ENCODE measurements at regions not wholly inside any gene's neighbourhood (a gene's known extent, or its start where the extent isn't known, plus 50 kb on each side); places are given as distances from the start of the nearest gene placed in this dataset.

- H3K4me1 Mint-ChIP-seq (ENCODE audit: low read depth, unreplicated experiment), result no peaks in the 10 kb centered on the region
- intact Hi-C loops (cut with micrococcal nuclease; ENCODE audit: unreplicated experiment), result no loop called here
- BruUV-seq (replicated peaks), result no TSS peak
- POLR2A ChIA-PET, result no interaction called here
- no peaks in the 10 kb centered on the region for H3K27me3 Mint-ChIP-seq (ENCODE audit: insufficient read depth, unreplicated experiment)
- H3K36me3 ChIP-seq (ENCODE audit: control insufficient read depth, insufficient read depth, low read length), result no peaks in the 10 kb centered on the region
- H3K4me1 ChIP-seq, result no peaks in the 10 kb centered on the region
- no peaks in the 10 kb centered on the region for H3K36me3 Mint-ChIP-seq (ENCODE audit: insufficient read depth, unreplicated experiment)
- no peak for DNase-seq
- no peaks in the 10 kb centered on the region; the same call in 1 of the 2 replicates for H3K9me3 ChIP-seq
- H3K27ac Mint-ChIP-seq (ENCODE audit: unreplicated experiment), result no peak overlapping the region
- no peak for TF ChIP-seq CTCF (IDR thresholded peaks at IDR 0.05; ENCODE audit: insufficient read depth in 1 of 2, low read depth in 1 of 2, low read length in 1 of 2, severe bottlenecking in 1 of 2, unreplicated experiment in 1 of 2)
- H3K4me3 ChIP-seq (ENCODE audit: low read depth, low read length), result no peak overlapping the region
- H3K4me3 Mint-ChIP-seq (ENCODE audit: unreplicated experiment), result no peak overlapping the region
- CTCF ChIA-PET, result no interaction called here
- H3K9me3 Mint-ChIP-seq (ENCODE audit: unreplicated experiment), result no peaks in the 10 kb centered on the region
- H3K27me3 ChIP-seq (replicated peaks; ENCODE audit: control insufficient read depth, insufficient read depth, low read length), result no peaks in the 10 kb centered on the region
Observed at GRCh38 chr20:24406251-24406650, 63.2 kb upstream of the SYNDIG1 start.

GRCh38 chr20:24405810-24406209 is 63.6 kb upstream of the SYNDIG1 start:
- CTCF ChIA-PET, result no interaction called here

DNA sequence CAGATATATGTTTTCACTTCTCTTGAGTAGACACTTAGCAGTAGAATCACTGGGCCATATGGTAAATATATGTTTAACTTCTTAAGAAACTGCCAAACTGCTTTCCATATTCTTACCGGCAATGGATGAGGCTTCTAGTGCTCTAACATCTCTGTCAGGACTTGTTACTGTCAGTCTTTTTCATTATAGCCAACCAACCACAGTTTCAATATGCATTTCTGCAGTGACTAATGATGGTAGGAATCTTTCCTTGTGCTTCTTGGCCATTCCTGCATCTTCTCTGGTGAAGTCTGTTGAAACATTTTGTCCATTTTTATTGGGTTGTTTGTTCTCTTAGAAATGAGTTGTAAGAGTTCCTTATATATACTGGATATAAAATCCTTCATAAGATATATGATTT is 66.0 kb upstream of the SYNDIG1 start:
- ChIA-PET POLR2A (no interaction called here), CTCF (no interaction called here)
- no peaks in the 10 kb centered on the region for H3K4me1 Mint-ChIP-seq (ENCODE audit: low read depth, unreplicated experiment)
- no peaks in the 10 kb centered on the region for H3K9me3 Mint-ChIP-seq (ENCODE audit: unreplicated experiment)
- Histone ChIP-seq H3K36me3 (ENCODE audit: control insufficient read depth, insufficient read depth, low read length) (no peaks in the 10 kb centered on the region), H3K9me3 (no peaks in the 10 kb centered on the region; the same call in 1 of the 2 replicates), H3K27me3 (replicated peaks; ENCODE audit: control insufficient read depth, insufficient read depth, low read length) (no peaks in the 10 kb centered on the region), H3K4me3 (ENCODE audit: low read depth, low read length) (no peak overlapping the region), H3K4me1 (no peaks in the 10 kb centered on the region)
- H3K27ac Mint-ChIP-seq (ENCODE audit: unreplicated experiment), result no peak overlapping the region
- intact Hi-C loops (cut with micrococcal nuclease; ENCODE audit: unreplicated experiment), result no loop called here
- no peak overlapping the region for H3K4me3 Mint-ChIP-seq (ENCODE audit: unreplicated experiment)
- no peaks in the 10 kb centered on the region for H3K36me3 Mint-ChIP-seq (ENCODE audit: insufficient read depth, unreplicated experiment)
- no peak for DNase-seq
- no peak for TF ChIP-seq CTCF (IDR thresholded peaks at IDR 0.05; ENCODE audit: insufficient read depth in 1 of 2, low read depth in 1 of 2, low read length in 1 of 2, severe bottlenecking in 1 of 2, unreplicated experiment in 1 of 2)
- BruUV-seq (replicated peaks), result no TSS peak
- H3K27me3 Mint-ChIP-seq (ENCODE audit: insufficient read depth, unreplicated experiment), result peaks cover 11% of the 10 kb centered on the region

More at GRCh38 chr20:24405810-24406209, 63.6 kb upstream of the SYNDIG1 start:
- POLR2A ChIA-PET, result no interaction called here
- no peak for TF ChIP-seq CTCF (IDR thresholded peaks at IDR 0.05; ENCODE audit: insufficient read depth in 1 of 2, low read depth in 1 of 2, low read length in 1 of 2, severe bottlenecking in 1 of 2, unreplicated experiment in 1 of 2)
- Mint-ChIP-seq H3K9me3 (ENCODE audit: unreplicated experiment) (no peaks in the 10 kb centered on the region), H3K27me3 (ENCODE audit: insufficient read depth, unreplicated experiment) (no peaks in the 10 kb centered on the region), H3K36me3 (ENCODE audit: insufficient read depth, unreplicated experiment) (no peaks in the 10 kb centered on the region), H3K4me3 (ENCODE audit: unreplicated experiment) (no peak overlapping the region), H3K27ac (ENCODE audit: unreplicated experiment) (no peak overlapping the region), H3K4me1 (ENCODE audit: low read depth, unreplicated experiment) (no peaks in the 10 kb centered on the region)
- intact Hi-C loops (cut with micrococcal nuclease; ENCODE audit: unreplicated experiment), result no loop called here
- DNase-seq, result no peak
- no peaks in the 10 kb centered on the region for H3K36me3 ChIP-seq (ENCODE audit: control insufficient read depth, insufficient read depth, low read length)
- no peak overlapping the region for H3K4me3 ChIP-seq (ENCODE audit: low read depth, low read length)
- no peaks in the 10 kb centered on the region for H3K4me1 ChIP-seq
- H3K27me3 ChIP-seq (replicated peaks; ENCODE audit: control insufficient read depth, insufficient read depth, low read length), result no peaks in the 10 kb centered on the region
- no peaks in the 10 kb centered on the region; the same call in 1 of the 2 replicates for H3K9me3 ChIP-seq
- BruUV-seq (replicated peaks), result no TSS peak

Data from Caco-2 (cell line).